H1 (cell line): ENCODE measurements at regions not wholly inside any gene's neighbourhood (a gene's known extent, or its start where the extent isn't known, plus 50 kb on each side); places are given as distances from the start of the nearest gene placed in this dataset.

Source experiments
- CTCF ChIA-PET: fragments of 300-600 bp; sonication (Branson Sonifier 250); formaldehyde crosslinking; loops from one replicate; lab custom pipeline; 2021; ENCODE audit not compliant: partially characterized antibody; lab: Charles Lee
- POLR2A ChIA-PET: fragments of 300-600 bp; sonication (Branson Sonifier 250); formaldehyde crosslinking; loops from one replicate; lab custom pipeline; 2021; ENCODE audit warnings: inconsistent platforms; ENCODE audit not compliant: partially characterized antibody; lab: Charles Lee
- DNase-seq, 2 experiments: peaks; one replicate each; pipeline versions ENCODE4 v3.0.0 to v3.0.0-alpha.2; 2010 to 2022; ENCODE audit warnings: low spot score in 2 of 2, low read depth in 1 of 2, mixed read lengths in 1 of 2
- FAIRE-seq: peaks from 2 replicates; lab custom pipeline; 2011; peaks lifted over from hg19 to GRCh38; lab: Jason Lieb, UNC
- H2AFZ ChIP-seq: 2 replicates; pipeline ENCODE4 v1.8.1; 2012; ENCODE audit warnings: low read length, inconsistent platforms
- H2AK5ac ChIP-seq: 2 replicates; pipeline ENCODE4 v1.6.1; 2013; ENCODE audit warnings: low read depth, low read length
- H2BK120ac ChIP-seq: replicated peaks from 2 replicates; pipeline ENCODE3; 2013; ENCODE audit warnings: low read depth, low read length, inconsistent platforms
- H2BK12ac ChIP-seq: 2 replicates; pipeline ENCODE4 v1.6.1; 2013; ENCODE audit warnings: low read depth, low read length
- H2BK15ac ChIP-seq: 2 replicates; pipeline ENCODE4 v1.6.1; 2013; ENCODE audit warnings: low read length
- H2BK20ac ChIP-seq: 2 replicates; pipeline ENCODE4 v1.6.1; 2013; ENCODE audit warnings: low read length
- H2BK5ac ChIP-seq: 2 replicates; pipeline ENCODE4 v1.6.1; 2013; ENCODE audit warnings: low read depth, low read length
- H3K14ac ChIP-seq: 2 replicates; pipeline ENCODE4 v1.6.1; 2013; ENCODE audit warnings: inconsistent platforms; ENCODE audit not compliant: insufficient read length
- H3K18ac ChIP-seq: 2 replicates; pipeline ENCODE4 v1.6.1; 2013; ENCODE audit warnings: low read length; ENCODE audit errors: extremely low read depth
- H3K23ac ChIP-seq: 2 replicates; pipeline ENCODE4 v1.6.1; 2013; ENCODE audit warnings: inconsistent platforms; ENCODE audit not compliant: insufficient read length
- H3K23me2 ChIP-seq: 2 replicates; pipeline ENCODE4 v1.6.1; 2013; ENCODE audit warnings: low read depth, low read length
- H3K27ac ChIP-seq: 2 replicates; pipeline ENCODE4 v1.6.1; 2011; ENCODE audit warnings: low read depth, low read length, inconsistent platforms
- H3K27me3 ChIP-seq, 4 experiments: replicated peaks in 1 of 4; 1 replicate in 1 of 4; 2 replicates in 3 of 4; pipeline versions ENCODE4 v1.6.1 to v1.8.1; 2011 to 2013; ENCODE audit warnings: low read length in 3 of 4, mild to moderate bottlenecking in 3 of 4, inconsistent platforms in 2 of 4, mixed read lengths in 2 of 4, moderate library complexity in 1 of 4; ENCODE audit not compliant: control insufficient read depth in 3 of 4, insufficient read depth in 3 of 4; ENCODE audit errors: extremely low read depth in 1 of 4
- H3K36me3 ChIP-seq, 4 experiments: 2 replicates each; pipeline versions ENCODE4 v1.6.1 to v1.8.1; 2011 to 2013; ENCODE audit warnings: mild to moderate bottlenecking in 4 of 4, low read length in 3 of 4, moderate library complexity in 2 of 4, control low read depth in 1 of 4, inconsistent platforms in 1 of 4; ENCODE audit not compliant: insufficient read depth in 4 of 4, control insufficient read depth in 2 of 4
- H3K4ac ChIP-seq: replicated peaks from 2 replicates; pipeline ENCODE3; 2013; ENCODE audit warnings: low read length, low read depth, mixed read lengths, inconsistent platforms; ENCODE audit not compliant: insufficient read length
- H3K4me1 ChIP-seq, 4 experiments: replicated peaks in 1 of 4; 1 replicate in 1 of 4; 2 replicates in 3 of 4; pipeline versions ENCODE4 v1.6.1 to v1.8.1; 2011 to 2013; ENCODE audit warnings: low read length in 3 of 4, inconsistent platforms in 2 of 4, mixed read lengths in 1 of 4; ENCODE audit not compliant: insufficient read depth in 4 of 4, control insufficient read depth in 3 of 4
- H3K4me2 ChIP-seq, 2 experiments: 2 replicates each; pipeline versions ENCODE4 v1.6.1 to v1.8.1; 2011 to 2013; ENCODE audit warnings: low read depth in 2 of 2, low read length in 2 of 2, control low read depth in 1 of 2, inconsistent platforms in 1 of 2, mild to moderate bottlenecking in 1 of 2; ENCODE audit not compliant: insufficient read depth in 1 of 2
- H3K4me3 ChIP-seq, 4 experiments: fragments of 200-600, 300-600 bp in 1 of 4; sonication (generic), shearing (Covaris generic), sonication (Bioruptor Twin) in 1 of 4; 2 replicates each; pipeline versions ENCODE4 v1.5.1 to v1.8.1; 2011 to 2016; ENCODE audit warnings: low read length in 4 of 4, low read depth in 3 of 4, control low read depth in 2 of 4, inconsistent platforms in 2 of 4, mild to moderate bottlenecking in 2 of 4, mixed read lengths in 1 of 4, moderate library complexity in 1 of 4; ENCODE audit not compliant: insufficient read depth in 2 of 4; ENCODE audit errors: extremely low read depth in 1 of 4
- H3K56ac ChIP-seq: replicated peaks from 2 replicates; pipeline ENCODE3; 2013; ENCODE audit warnings: low read depth, mild to moderate bottlenecking, mixed read lengths, low read length, inconsistent platforms; ENCODE audit not compliant: insufficient read length
- H3K79me1 ChIP-seq: 2 replicates; pipeline ENCODE4 v1.6.1; 2013; ENCODE audit warnings: low read depth, low read length, control low read depth
- H3K79me2 ChIP-seq, 2 experiments: 2 replicates each; pipeline versions ENCODE4 v1.6.1 to v1.8.1; 2012 to 2013; ENCODE audit warnings: low read length in 2 of 2, mild to moderate bottlenecking in 2 of 2, inconsistent platforms in 1 of 2; ENCODE audit not compliant: insufficient read depth in 2 of 2, control insufficient read depth in 1 of 2
- H3K9ac ChIP-seq, 4 experiments: replicated peaks in 1 of 4; 1 replicate in 1 of 4; 2 replicates in 3 of 4; pipeline versions ENCODE4 v1.6.1 to v1.8.1; 2011 to 2013; ENCODE audit warnings: low read depth in 3 of 4, low read length in 3 of 4, control low read depth in 2 of 4, mild to moderate bottlenecking in 2 of 4, moderate library complexity in 2 of 4, inconsistent platforms in 1 of 4; ENCODE audit errors: extremely low read depth in 1 of 4
- H3K9me3 ChIP-seq, 2 experiments: 2 replicates each; pipeline versions ENCODE4 v1.6.1 to v1.8.1; 2012 to 2013; ENCODE audit warnings: mild to moderate bottlenecking in 2 of 2, moderate library complexity in 2 of 2, control low read depth in 1 of 2, inconsistent platforms in 1 of 2, low read depth in 1 of 2, low read length in 1 of 2, mixed read lengths in 1 of 2; ENCODE audit not compliant: insufficient read depth in 2 of 2
- H4K20me1 ChIP-seq, 2 experiments: replicated peaks in 1 of 2; 2 replicates each; pipeline versions ENCODE3 to v1.8.1; 2011 to 2013; ENCODE audit warnings: inconsistent platforms in 2 of 2, low read length in 2 of 2, mild to moderate bottlenecking in 1 of 2; ENCODE audit not compliant: insufficient read depth in 2 of 2, control insufficient read depth in 1 of 2
- H4K5ac ChIP-seq: 2 replicates; pipeline ENCODE4 v1.6.1; 2013; ENCODE audit warnings: low read length, low read depth, mixed read lengths, inconsistent platforms; ENCODE audit not compliant: insufficient read length
- H4K8ac ChIP-seq: 2 replicates; pipeline ENCODE4 v1.8.0; 2013; ENCODE audit warnings: mild to moderate bottlenecking, moderate library complexity, low read length, inconsistent platforms; ENCODE audit not compliant: insufficient read depth; ENCODE audit errors: extremely low read depth
- H4K91ac ChIP-seq: replicated peaks from 2 replicates; pipeline ENCODE3; 2013; ENCODE audit warnings: low read length, mixed read lengths, inconsistent platforms; ENCODE audit not compliant: insufficient read length
- ASH2L ChIP-seq: fragments of 200-600, 300-600 bp; sonication (generic); IDR thresholded peaks from one replicate; pipeline ENCODE4 v1.7.1; 2017; ENCODE audit warnings: low read length
- BACH1 ChIP-seq: IDR thresholded peaks from 2 replicates; pipeline ENCODE4 v1.6.1; 2012; ENCODE audit warnings: low read length, improper control_type of control experiment
- CEBPB ChIP-seq: IDR thresholded peaks from 2 replicates; pipeline ENCODE4 v1.6.1; 2012; ENCODE audit warnings: low read depth, low read length
- RNF2 ChIP-seq: fragments of 200-900, 300-1000 bp; sonication (generic); IDR thresholded peaks from 2 replicates; pipeline ENCODE4 v1.7.1; 2016; ENCODE audit warnings: borderline replicate concordance, low read depth, mild to moderate bottlenecking, antibody characterized with exemption, low read length; ENCODE audit not compliant: poor library complexity, severe bottlenecking; ENCODE audit errors: missing control alignments
- SIN3A ChIP-seq, 2 experiments: IDR thresholded peaks in 1 of 2; conservative IDR thresholded peaks in 1 of 2; 2 replicates each; pipeline ENCODE4 v1.6.1; 2011 to 2012; ENCODE audit warnings: low read length in 2 of 2, improper control_type of control experiment in 1 of 2, low read depth in 1 of 2, mild to moderate bottlenecking in 1 of 2
- TAF7 ChIP-seq: optimal IDR thresholded peaks from 2 replicates; pipeline ENCODE3; 2011; ENCODE audit warnings: low read depth, mild to moderate bottlenecking, inconsistent platforms, low read length, moderate library complexity, borderline replicate concordance
- WGBS, 2 experiments: shearing (Covaris generic) in 1 of 2; methylation state at CpG; one replicate each; pipeline versions ENCODE4 v1.1.6 to v1.1.7; 2013 to 2015; ENCODE audit warnings: low lambda C conversion rate in 2 of 2, mixed read lengths in 2 of 2, inconsistent platforms in 1 of 2, low coverage in 1 of 2, missing lambda C conversion rate in 1 of 2; ENCODE audit not compliant: insufficient replicate concordance in 2 of 2, insufficient coverage in 1 of 2, insufficient read length in 1 of 2; ENCODE audit errors: extremely low coverage in 1 of 2, missing lambda C conversion rate in 1 of 2; 5-methylcytosine and 5-hydroxymethylcytosine counted together
- TF ChIP-seq, protein P1 (sequence below): IDR thresholded peaks from 2 replicates; pipeline ENCODE4 v1.6.1; 2011; ENCODE audit warnings: low read depth, mild to moderate bottlenecking, low read length; ENCODE audit not compliant: insufficient read depth
- TF ChIP-seq, protein P2 (sequence below): IDR thresholded peaks from 2 replicates; pipeline ENCODE4 v1.6.1; 2011; ENCODE audit warnings: low read length, improper control_type of control experiment

GRCh38 chr4:181507180-181507835, 735.9 kb upstream of the TENM3 start:
- Histone ChIP-seq H3K56ac (no peak overlapping the region), H3K18ac (no peak overlapping the region), H3K14ac (no peak overlapping the region), H3K4me3 (no peak overlapping the region), H3K23ac (no peak overlapping the region), H2BK12ac (no peak overlapping the region), H3K36me3 (no peaks in the 10 kb centered on the region), H3K79me2 (no peaks in the 10 kb centered on the region), H3K9ac (no peak overlapping the region), H4K5ac (no peak overlapping the region), H4K20me1 (no peaks in the 10 kb centered on the region), H4K8ac (no peak overlapping the region), H3K4me2 (no peak overlapping the region), H3K27ac (no peak overlapping the region), H2AFZ (no peak overlapping the region), H3K9me3 (no peaks in the 10 kb centered on the region), H3K23me2 (no peaks in the 10 kb centered on the region), H2BK15ac (no peak overlapping the region), H3K4me1 (peaks cover 0 to 13% (median 8%) of the 10 kb centered on the region in 4 experiments; a peak in 6 of 7 replicates), H3K4ac (no peak overlapping the region), H3K79me1 (no peaks in the 10 kb centered on the region), H2BK120ac (no peak overlapping the region), H2BK20ac (no peak overlapping the region), H3K27me3 (no peaks in the 10 kb centered on the region), H4K91ac (no peak overlapping the region), H2BK5ac (no peak overlapping the region), H2AK5ac (no peak overlapping the region)
- DNase-seq (no peak), FAIRE-seq (no peak)
- ChIA-PET CTCF (interaction anchor here (1.0 to 2.0 kb wide), 2 partner anchors 9 to 22 kb away, joined by 4 to 6 read pairs; no protein-coding TSS in a partner anchor), POLR2A (no interaction called here)
- no peak for TF ChIP-seq ASH2L
- TF ChIP-seq, protein P1, sequence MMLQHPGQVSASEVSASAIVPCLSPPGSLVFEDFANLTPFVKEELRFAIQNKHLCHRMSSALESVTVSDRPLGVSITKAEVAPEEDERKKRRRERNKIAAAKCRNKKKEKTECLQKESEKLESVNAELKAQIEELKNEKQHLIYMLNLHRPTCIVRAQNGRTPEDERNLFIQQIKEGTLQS: no peak
- TF ChIP-seq RNF2: no peak
- no peak for TF ChIP-seq SIN3A (conservative IDR thresholded peaks at IDR 0.05 in 1 of 2, IDR thresholded peaks at IDR 0.05 in 1 of 2; ENCODE audit: low read depth in 1 of 2, low read length in 2 of 2)
- no peak for TF ChIP-seq TAF7
- TF ChIP-seq, protein P2, sequence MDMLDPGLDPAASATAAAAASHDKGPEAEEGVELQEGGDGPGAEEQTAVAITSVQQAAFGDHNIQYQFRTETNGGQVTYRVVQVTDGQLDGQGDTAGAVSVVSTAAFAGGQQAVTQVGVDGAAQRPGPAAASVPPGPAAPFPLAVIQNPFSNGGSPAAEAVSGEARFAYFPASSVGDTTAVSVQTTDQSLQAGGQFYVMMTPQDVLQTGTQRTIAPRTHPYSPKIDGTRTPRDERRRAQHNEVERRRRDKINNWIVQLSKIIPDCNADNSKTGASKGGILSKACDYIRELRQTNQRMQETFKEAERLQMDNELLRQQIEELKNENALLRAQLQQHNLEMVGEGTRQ: no peak
- no peak for TF ChIP-seq CEBPB
- no peak for TF ChIP-seq BACH1
- WGBS, 2 experiments: 84% methylated on average over 10 of the region's 10 CpGs; no CpG with 5 or more reads in 1 of the 2 experiments
